SK-N-MC (cell line): ENCODE measurements at regions not wholly inside any gene's neighbourhood (a gene's known extent, or its start where the extent isn't known, plus 50 kb on each side); places are given as distances from the start of the nearest gene placed in this dataset.

Source experiments
- EZH2 ChIP-seq: fragments of 200-600 bp; sonication (generic); IDR thresholded peaks from one replicate; pipeline ENCODE4 v1.6.1; 2017; ENCODE audit warnings: antibody characterized with exemption
- FOXP2 ChIP-seq: optimal IDR thresholded peaks from 2 replicates; pipeline ENCODE3; 2011; ENCODE audit warnings: mild to moderate bottlenecking, moderate library complexity; ENCODE audit not compliant: insufficient read depth; ENCODE audit errors: extremely low read length, control extremely low read depth
- POLR2AphosphoS5 ChIP-seq: IDR thresholded peaks from 2 replicates; pipeline ENCODE4 v1.6.1; 2012; ENCODE audit warnings: mild to moderate bottlenecking, low read depth, low read length, borderline replicate concordance

DNA sequence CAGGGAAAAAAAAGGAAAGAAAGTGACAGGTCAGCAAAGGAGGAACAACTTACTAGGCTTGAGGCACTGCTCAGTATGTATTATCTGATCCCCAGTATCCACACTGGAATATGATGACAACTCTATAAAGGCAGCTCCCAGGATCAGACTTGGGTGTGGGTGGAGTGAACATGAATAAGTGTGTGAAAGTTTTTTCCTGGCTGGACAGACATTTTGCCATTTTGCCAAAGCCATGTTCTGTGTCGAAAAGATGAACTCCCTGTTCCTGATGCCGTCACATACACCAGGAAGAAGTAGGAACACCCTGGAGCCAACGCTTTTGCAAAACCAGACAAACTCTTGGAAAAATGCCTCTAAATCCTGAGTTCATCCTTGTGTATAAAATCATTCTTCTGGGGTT, 143.2 kb upstream of the MEOX2 start:
- TF ChIP-seq POLR2AphosphoS5 (no peak), EZH2 (no peak), FOXP2 (no peak)
